Stimulated activated CD4-positive, alpha-beta T cell treated with anti-CD3 and anti-CD28 coated beads, Interleukin-1b, Interleukin-23, amount 100 ng/mL, for 4 hours (primary cell): ENCODE measurements at regions not wholly inside any gene's neighbourhood (a gene's known extent, or its start where the extent isn't known, plus 50 kb on each side); places are given as distances from the start of the nearest gene placed in this dataset.
"Not testable (repeated sequence)": the region's sequence is repeated elsewhere in the genome, so short reads cannot be mapped to it uniquely, and the experiment has no call there.

Source experiments
- DNase-seq, 2 donors: peaks; one replicate each; pipeline ENCODE4 v3.0.0-alpha.2; 2020; ENCODE audit warnings: low read depth in 2 of 2

- DNase-seq, result no peak
Measured at GRCh38 chr1:168490306-168490705, 53.5 kb downstream of the XCL2 start.

GRCh38 chr1:168488138-168488537, 55.7 kb downstream of the XCL2 start:
- DNase-seq, result no peak

- DNase-seq, result not testable (repeated sequence)
Measured at GRCh38 chr1:168486820-168487219, 57.0 kb downstream of the XCL2 start.

- no peak for DNase-seq
Measured at GRCh38 chr1:168485048-168485447, 58.7 kb downstream of the XCL2 start.

- no peak for DNase-seq
Measured at GRCh38 chr1:168484083-168484482, 59.7 kb downstream of the XCL2 start.

- DNase-seq, result no peak
Measured at GRCh38 chr1:168483539-168483938, 60.3 kb downstream of the XCL2 start.

GRCh38 chr1:168482106-168482505, 61.7 kb downstream of the XCL2 start:
- no peak for DNase-seq

- no peak for DNase-seq
Measured at GRCh38 chr1:168481586-168481985, 62.2 kb downstream of the XCL2 start.

GRCh38 chr1:168480997-168481396, 62.8 kb downstream of the XCL2 start:
- no peak for DNase-seq

GRCh38 chr1:168477792-168478191, 66.0 kb downstream of the XCL2 start:
- no peak for DNase-seq

- no peak for DNase-seq
Measured at GRCh38 chr1:168476588-168477385, 67.0 kb downstream of the XCL2 start.

- DNase-seq, result no peak
Measured at GRCh38 chr1:168474322-168474721, 69.5 kb downstream of the XCL2 start.

GRCh38 chr1:168473126-168473525, 70.7 kb downstream of the XCL2 start:
- no peak for DNase-seq

GRCh38 chr1:168472223-168472622, 71.6 kb downstream of the XCL2 start:
- DNase-seq, result no peak

- DNase-seq, result no peak
Measured at GRCh38 chr1:168470901-168471431, 72.8 kb downstream of the XCL2 start.

GRCh38 chr1:168469690-168470089, 74.1 kb downstream of the XCL2 start:
- no peak for DNase-seq

- no peak for DNase-seq
Measured at GRCh38 chr1:168468822-168469221, 75.0 kb downstream of the XCL2 start.

GRCh38 chr1:168468042-168468809, 75.6 kb downstream of the XCL2 start:
- no peak for DNase-seq

- DNase-seq, result no peak
Measured at GRCh38 chr1:168467452-168467851, 76.3 kb downstream of the XCL2 start.

- no peak for DNase-seq
Measured at GRCh38 chr1:168466714-168467131, 77.1 kb downstream of the XCL2 start.

GRCh38 chr1:168466092-168466713, 77.6 kb downstream of the XCL2 start:
- DNase-seq, result peak in 1 of 2 donors; percentile 32

- DNase-seq, result not testable (repeated sequence)
Measured at GRCh38 chr1:168461108-168461507, 82.7 kb downstream of the XCL2 start.
